ENCODE measurements at regions not wholly inside any gene's neighbourhood (a gene's known extent, or its start where the extent isn't known, plus 50 kb on each side); places are given as distances from the start of the nearest gene placed in this dataset.

DNA sequence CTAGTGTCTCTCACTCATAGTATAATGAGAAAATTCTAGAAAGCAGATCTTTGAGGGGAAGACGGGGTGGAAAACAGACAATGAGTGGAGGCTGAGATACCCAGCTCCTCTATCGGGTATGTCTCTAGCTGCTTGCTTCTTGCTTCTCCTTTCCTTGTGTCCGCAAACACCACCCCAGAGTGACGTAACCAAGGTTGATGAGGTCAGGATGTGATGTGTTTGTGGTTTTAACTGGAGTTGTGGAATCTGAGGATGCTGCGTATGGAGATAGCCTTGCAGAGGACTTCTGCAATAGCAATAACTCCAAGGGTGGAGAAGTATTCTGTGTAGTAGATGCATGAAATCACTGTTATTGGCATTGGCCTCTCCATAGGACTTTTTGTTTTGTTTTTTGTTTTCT lies 132.7 kb upstream of the IFNGR1 start:
- DNase-seq: no peak

DNA sequence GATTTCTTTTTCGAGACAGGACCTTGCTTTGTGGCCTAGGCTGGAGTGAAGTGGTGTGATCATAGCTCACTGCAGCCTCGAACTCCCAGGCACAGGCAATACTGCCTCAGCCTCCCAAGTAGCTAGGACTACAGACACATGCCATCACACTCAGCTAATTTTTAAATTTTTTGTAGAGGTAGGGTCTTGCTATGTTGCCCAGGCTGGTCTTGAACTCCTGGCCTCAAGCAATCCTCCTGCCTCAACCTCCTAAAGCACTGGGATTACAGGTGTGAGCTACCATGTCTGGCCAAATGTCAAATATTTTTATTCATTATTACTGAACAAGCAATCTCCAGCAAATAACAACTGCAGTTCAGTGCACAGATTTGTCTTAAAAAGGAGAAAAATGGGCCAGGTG lies 131.7 kb upstream of the IFNGR1 start:
- DNase-seq: no peak

DNA sequence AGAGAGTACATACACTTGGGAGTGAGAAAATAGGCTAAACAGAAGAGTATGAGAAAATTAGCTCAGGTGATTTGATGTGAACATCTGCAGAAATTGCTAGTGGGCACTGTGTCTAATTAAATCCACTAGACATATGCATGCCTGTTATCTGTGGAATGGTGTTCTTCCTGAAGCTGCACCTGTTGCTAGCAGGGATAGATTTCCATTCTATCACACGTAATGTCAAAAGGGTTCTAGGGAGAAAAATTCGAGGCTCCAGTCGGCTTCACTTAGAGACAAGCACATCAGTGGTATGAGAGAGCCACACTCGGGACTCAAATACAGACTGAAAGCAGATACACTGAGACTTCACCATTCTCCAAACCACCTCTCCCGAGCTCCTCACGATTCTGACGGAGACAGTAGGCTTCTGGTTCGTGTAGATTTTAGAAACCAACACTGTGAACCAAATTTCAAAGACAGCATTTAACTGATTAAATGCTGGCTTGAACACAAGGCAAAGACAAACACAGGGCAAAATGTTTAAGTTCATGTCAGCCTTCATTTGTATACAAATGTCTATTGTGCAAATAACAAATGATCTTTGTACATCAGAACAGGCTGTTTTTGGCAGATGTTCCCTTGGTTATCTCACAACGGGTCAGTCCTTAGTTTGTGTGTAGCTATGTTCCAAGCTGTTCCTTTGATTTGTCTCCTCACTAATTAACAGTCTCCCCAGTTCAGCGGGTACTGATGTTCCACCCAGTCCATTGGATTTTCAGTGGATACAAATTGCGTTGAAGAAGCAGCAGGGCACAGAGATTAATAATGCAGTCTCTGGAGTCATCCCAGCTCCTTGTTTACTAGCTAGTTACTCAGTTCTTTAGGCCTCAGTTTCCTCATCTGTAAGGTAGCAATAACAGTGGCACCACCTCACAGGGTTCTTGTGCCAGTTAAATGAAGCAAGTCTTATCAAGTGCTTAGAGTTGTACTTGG lies 131.0 kb upstream of the IFNGR1 start:
- no peak for DNase-seq

DNA sequence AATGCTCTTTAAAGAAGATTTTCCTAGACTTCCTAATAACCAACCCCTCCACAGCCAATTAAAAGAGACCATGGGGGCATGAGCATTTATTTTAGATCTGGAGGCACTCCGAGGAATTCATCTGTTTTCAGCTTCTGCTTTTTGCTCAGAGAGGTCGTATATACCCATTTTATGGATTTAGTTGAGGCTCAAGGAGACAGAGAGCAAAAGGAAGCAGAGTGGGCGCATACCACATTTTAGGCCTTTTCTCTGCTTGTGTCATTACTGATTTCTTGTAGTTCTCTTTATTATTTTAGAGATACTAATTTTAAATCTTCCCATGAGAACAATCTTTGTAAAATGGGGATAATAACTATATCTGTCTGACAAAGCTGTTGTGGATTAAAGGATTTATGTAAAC lies 129.6 kb upstream of the IFNGR1 start:
- DNase-seq: no peak

DNA sequence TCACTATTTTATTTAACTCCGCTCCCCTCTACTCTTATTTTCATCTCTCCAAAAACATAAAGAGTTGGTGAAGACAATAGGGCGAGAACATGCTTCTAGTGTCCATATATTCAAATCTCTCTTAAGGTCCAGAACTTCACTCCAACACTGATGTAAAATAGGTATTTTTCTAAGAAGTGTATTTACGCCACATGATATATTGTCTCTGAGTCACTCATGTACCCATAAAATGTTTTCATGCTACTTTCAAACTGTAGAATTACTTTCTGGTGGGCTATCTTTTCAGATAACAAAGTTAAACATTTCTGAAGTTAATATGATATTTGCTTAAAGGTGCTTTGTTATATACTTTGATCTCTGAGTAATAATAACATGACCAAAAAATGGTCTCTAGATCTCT lies 124.1 kb upstream of the IFNGR1 start:
- no peak for DNase-seq

DNA sequence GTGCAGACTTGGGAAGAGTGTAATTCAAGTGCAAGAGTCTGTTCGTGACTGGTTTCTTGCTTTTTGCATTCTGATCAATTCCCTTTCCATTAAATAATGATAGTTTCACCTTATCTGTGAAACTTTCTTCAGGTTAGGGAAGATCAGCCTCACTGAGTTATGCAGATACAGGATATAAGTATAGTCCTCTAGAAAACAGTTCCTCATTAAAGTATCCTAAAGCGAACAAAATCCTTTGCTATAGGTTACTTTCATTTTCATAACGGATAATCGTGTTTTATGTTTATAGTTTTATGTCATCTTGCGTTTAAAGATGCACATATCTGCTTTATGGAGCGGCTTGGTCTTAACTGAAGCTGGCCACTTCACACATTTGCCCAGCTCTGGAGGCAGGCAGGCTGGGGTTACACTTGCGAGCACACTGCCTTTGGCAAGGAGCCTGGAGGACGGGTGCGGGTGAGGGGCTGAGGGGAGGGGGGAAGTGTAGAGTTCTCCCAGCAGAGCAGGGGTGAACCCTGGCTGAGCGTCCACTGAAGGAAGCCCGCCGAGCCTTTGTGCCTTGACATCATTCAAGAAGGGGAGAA lies 123.5 kb upstream of the IFNGR1 start:
- DNase-seq: no peak

DNA sequence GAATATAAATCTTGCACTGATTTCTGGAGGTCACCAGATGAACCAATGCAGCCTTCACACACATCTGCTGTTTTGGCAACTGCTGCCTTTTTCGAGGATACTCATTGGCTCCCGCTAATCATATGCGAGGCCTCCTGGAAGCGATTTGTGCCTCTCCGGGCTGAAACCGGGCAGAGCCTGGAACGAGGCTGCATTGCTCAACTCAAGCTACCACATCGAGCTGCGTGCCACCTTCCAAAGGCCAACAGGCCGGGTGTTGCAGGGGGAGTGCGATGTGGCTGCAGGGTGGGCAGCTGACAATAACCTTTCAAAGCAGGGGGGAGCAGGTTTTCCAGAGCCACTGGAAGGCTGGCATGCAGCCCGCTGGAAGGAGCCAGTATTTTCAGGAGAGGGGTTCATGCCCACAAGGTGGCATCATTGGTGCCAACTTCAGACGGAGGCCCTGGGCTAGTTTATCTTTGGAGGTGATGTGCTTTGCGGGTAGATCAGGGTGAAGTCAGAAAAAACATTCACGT lies 122.6 kb upstream of the IFNGR1 start:
- peak; percentile 71 for DNase-seq

DNA sequence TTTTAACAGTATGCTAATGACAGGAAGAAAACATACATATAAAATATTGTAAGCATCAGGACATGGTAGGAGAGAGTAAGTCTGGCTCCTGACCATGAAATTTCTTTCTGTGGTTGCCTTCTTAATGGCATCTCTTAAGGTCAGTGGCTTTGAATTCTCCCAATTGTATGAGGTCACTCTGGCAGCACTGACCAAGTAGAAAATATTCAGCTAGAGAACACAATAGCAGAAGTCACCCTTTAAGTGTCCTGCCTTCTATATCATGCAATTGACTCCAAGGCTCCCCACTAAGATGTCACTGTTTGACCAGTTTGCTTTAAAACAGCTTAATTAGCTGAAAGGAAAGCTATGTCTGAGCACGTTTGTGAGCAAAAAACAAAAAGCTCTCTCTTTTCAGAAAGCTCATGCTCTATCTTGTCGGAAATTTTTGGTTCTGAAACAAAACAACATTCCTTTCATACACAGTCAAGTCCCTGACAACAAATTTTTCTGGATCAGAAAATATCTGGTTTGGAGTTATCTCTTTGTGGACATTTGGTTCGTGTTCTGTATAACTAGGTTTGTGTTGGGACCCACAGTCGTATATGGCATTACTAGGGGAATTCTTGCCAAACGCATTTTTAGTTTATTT lies 120.9 kb upstream of the IFNGR1 start:
- no peak for DNase-seq

DNA sequence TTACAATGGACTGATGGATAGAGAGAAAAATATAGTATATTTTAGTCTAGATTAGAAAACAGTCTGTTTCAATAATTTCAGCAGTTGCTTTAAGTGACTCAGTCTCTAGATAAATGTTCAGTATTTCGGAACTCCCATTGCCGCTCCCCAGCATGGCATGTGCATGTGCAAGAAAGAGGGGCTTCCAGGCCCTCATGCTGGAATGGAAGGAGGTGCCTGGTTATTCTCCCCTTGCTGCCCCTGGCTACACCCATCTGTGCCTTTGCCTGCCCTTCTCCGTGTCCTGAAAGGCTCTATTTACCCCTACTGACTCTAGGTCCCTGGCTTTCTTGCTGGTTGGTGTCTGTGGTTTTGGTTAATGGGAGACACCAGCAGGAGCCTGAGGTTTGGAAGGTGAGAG lies 115.7 kb upstream of the IFNGR1 start:
- DNase-seq: no peak

DNA sequence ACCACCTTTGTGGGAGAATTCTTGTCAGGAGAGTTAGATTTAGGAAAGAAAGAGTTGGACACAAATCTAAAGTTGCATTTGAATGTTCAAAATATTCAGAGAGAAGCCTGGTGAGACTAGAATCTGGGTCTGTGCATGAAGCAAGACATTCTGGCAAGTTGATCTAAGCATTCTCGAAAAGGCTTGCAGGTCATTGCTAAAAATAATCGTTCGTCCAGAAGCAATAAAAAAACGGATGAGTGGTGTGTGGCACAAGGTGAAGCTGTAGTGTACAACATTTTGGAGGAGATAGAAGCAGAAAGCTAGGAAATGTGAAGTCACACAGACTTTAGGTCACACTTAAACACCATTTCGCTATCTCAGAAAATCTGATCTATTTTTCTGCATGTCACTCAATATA lies 114.9 kb upstream of the IFNGR1 start:
- DNase-seq: no peak

DNA sequence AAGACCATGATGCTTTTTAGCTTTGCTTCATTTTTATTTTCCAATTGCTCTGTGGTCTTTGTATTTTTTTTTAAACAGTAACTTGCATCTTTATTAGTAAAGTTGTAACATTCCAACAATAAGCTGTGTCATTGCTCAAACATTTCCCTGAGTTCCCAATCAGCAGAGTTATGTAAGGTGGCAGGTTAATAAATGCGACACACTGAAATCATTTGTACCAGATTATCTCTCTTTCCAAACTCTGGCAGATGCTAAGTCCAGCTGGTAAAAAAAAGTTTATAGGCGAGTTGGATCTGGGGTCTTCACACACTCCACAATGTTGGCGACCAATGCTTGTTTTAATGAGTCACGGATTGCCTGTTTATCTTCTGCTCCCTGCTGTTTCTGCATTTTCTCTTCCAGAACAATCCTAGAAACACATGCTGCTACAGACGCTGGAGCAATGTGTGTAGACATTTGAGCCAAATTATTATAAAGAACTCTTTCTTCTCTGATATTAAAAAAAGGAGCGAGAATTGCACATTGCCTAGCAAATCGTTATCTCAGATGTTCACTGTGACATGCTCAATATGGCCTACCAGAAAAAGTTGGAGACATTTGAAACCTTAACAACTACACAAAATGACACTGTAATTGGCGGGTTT lies 113.6 kb upstream of the IFNGR1 start:
- DNase-seq: no peak

DNA sequence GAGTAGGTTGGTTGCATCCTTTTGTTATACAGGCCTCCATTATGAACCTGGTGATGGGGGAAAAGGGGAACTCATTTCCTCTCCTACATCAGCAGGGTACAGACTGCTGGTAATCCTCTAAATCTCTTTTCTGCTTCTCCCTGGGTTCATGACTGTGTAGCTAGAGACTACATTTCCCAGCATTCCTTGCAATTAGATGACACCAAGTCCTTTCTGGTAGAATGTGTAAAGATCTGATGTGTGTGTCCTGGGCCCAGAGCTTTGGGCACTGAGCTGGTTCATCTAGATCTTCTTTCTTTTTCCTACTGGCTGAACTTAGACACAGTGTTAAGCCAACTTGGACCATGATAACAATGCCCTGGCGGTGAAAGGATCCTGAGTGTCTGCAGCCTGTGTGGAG lies 104.7 kb upstream of the IFNGR1 start:
- DNase-seq: no peak

DNA sequence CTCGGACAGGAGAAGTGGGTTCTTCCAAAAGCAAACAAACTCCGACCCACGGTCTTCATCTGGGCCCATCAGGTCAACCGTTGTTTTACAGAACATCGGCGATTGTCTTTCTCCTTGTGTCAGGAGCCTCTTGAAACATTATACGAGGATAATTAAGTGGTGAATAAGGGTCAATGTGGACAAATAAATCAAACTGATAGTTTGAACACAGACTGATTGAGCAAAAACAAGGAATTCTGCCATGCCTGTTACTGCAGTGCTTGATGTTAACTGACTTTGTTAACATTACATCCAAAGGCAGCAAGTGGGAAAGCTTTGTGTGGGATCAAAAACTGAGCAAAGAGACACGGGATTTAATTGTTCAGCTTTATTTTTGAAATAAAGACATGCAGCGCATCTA lies 101.1 kb upstream of the IFNGR1 start:
- no peak for DNase-seq

DNA sequence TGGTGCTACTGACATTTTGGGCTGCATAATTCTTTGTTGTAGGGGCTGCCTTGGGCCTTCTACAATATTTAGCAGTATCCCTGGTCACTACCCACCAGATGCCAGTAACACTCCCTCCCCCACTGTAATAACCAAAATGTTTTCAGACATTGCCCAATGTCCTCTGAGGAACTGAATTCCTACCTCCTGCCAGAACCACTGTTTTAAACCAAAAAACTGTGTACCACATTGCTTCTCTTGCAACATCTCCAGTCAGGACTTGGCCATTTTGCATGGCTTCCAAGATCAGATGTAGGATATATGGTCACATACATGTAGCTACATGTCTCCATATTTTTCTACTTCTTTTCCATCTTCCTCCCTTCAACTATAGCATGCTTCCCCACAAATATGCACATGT lies 97.4 kb upstream of the IFNGR1 start:
- no peak for DNase-seq

DNA sequence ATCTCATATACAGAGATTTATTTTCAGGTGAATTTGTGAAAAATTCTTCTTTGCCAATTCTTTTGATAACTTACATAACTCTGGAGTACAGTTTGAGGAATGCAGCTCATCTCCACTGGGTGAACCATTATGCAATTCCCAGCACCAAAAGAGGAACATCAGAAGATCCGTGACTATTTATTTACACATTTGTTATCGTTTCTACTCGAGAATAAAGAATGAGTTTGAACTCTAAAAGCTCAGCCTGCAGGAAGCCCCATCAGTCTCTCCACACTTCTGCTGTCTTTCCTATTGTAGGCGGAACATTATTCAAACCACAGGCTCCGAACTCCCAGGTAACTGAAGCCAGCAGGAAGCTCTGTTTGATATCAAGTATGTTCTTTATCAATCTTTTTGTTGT lies 95.9 kb upstream of the IFNGR1 start:
- no peak for DNase-seq

DNA sequence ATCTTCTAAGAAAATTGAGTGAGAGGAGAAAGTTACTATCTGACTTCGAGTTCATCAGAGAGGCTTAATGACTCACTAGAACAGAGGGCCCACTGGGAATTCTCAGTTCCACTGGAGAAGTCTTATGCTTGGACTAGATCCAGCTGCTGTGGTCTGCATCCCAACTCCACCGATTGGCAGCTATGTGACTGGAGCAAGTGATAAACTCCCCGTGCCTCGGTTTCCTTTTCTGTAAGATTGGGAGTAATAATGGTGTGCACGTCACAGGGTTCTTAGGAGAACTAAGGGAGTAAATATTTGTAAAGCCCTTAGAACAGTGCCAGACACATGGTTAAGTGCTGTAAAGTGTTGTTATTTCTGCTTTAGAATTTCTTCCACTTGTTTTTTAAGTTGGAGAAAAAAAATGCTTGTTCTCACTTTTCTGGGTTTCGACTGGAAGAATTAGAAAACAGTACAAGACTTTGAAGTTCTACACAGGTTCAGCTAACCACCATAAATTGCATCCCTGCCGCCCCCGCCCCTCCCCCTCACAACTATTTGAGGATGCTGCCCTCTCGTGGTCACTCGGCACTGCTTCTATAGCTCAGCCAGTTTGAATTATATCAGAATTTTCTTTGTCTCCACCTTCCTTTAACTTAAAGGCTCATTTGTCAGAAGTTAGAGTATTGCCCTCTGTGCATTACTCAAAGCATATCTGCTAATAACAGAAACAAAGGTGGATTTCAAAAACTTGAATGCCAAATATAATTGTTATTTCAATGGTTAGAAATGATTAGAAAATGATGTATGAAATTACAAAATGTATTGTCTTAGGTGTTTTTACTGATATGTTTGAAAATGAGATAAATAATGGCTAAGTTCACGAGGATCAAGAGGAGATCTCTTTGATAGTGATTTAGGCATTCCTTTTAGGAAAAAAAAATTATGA lies 95.0 kb upstream of the IFNGR1 start:
- peak; percentile 83 for DNase-seq

DNA sequence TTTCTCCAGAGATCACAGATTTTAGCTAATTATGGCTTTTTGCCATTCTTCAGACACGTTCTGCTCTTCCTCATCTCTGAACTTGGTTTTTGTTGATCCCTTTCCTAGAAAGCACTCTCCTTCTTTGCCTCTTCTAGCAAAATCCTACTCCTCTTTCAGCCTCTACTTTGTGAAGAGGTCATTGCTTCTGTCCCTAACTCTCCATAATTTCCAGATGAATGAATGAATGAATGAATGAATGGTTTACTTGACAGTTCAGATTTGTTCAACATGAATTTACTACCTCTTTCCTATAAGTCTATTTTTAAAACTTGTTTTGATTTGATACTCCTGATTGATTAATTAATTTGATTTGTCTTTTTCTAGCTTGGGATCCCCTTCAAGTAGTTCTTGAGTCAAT lies 94.0 kb upstream of the IFNGR1 start:
- DNase-seq: no peak

DNA sequence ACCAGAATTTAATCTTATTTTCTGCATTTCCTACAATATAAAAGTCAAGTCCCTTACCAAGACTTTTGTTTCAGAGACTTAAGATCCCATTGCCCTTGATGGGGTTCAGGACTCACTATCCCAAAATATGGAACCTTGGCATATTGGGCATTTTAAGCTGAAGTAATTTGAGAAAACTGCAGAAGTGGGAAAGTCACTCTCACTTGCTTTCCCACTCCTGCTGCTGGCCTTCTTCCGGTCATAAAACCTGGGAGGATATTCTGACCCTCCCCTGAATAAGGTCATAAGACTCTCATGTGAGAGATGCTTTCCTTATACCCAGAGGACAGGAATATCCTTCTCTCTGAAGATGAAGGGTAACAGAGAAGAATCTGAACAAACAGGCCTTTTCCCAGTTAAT lies 92.8 kb upstream of the IFNGR1 start:
- DNase-seq: no peak

DNA sequence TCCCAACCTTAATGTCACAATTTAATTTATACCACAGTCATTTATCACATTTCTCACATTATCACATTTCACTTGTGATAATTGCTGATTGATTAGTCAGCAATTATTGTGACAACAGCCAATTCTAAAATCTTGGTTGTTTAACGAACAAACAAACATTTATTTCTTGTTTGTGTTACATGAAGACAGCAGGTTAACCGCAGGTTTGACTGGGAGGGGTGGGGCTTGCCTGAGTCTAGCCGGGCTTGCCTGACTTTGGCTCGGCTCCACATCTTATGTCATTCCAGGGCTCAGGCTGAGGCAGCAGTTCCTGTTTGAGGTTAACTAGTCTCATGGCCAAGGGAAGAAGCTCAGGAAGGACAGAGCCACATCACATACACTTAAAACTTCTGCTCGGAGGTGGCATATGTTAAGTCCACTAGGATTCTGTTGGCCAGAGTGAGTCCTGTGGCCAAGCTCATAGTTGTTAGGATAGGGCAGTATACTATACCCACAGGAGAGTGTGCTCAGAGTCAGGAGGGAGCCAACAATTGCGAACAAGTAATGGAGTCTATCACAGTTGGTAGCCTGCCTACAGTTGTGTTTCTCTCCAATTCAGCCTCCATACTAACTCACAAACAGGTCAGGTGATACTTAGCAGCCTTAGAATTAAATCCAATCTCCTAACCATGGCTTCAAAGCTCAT lies 90.0 kb upstream of the IFNGR1 start:
- no peak for DNase-seq

DNA sequence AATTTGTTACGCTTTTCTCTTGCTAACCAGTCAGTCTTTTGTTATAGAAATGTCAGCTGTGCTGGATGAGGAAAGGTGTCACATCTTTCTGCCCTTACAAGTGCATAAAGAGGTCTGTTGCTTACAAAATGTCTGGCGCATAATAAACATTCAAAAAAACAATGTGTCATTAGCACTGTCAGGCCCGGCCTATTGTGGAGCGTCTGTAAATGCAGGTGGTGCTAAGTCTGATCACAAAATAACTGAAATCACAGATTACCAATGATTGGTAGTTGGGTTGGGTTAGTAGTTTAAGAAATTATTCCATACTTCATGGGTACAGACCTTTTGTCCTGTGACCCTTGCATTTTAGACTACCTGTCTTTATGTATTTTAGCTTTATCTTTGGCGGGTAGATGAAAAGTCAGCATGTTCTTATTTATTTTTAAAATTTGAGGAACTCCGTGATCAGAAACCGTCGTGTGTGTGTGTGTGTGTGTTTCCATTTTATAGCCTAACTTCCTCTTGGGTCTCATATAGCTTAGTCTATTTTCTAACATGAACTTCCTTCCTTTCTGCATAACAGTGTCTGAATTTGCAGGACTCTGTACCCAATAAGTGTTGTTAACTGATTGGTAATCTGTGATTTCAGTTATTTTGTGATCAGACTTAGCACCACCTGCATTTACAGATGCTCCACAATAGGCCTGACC lies 88.1 kb upstream of the IFNGR1 start:
- no peak for DNase-seq

DNA sequence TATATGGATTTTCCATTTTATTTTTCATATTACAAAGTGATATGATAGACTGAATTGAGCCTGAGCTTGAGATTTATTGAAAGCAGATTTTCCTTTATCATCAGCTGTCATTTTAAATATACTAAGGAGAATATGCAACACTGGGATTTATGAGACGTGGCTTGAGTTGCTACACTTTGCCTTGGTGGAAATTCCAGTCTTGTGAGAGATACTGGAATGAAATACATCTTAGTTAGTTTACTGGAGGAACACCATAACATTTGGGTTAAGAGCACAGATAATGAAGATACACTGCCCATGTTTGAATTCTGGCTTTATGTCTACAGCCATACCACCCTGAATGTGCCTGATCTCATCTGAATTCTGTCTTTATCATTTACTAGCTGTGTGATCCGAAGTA lies 86.5 kb upstream of the IFNGR1 start:
- no peak for DNase-seq

All from activated CD8-positive, alpha-beta memory T cell treated with anti-CD3 and anti-CD28 coated beads for 24 hours (primary cell).